ENCODE measurements at regions not wholly inside any gene's neighbourhood (a gene's known extent, or its start where the extent isn't known, plus 50 kb on each side); places are given as distances from the start of the nearest gene placed in this dataset.

DNA sequence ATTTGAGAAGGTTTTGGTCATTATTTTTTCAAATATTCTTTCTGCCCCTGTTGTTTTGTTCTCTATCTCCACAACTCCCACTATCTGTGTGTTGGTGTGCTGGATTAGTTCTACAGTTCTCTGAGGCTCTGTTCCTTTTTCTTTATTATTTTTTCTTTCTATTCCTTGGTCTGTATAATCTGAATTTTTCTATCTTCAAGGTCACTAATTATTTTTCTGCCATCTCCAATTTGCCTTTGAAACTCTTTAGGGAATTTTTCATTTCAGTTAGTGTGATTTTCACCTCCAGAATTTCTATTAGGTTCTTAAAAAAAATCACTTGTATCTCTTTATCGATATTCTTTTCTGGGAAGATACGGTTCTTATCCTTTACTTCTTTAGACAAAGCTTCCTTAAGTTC, 82.1 kb upstream of the GGTLC1 start:
- no peak overlapping the region for H3K4me3 ChIP-seq (ENCODE audit: low read length)
- DNase-seq (ENCODE audit: low read depth) = no peak
- TF ChIP-seq, protein P1, sequence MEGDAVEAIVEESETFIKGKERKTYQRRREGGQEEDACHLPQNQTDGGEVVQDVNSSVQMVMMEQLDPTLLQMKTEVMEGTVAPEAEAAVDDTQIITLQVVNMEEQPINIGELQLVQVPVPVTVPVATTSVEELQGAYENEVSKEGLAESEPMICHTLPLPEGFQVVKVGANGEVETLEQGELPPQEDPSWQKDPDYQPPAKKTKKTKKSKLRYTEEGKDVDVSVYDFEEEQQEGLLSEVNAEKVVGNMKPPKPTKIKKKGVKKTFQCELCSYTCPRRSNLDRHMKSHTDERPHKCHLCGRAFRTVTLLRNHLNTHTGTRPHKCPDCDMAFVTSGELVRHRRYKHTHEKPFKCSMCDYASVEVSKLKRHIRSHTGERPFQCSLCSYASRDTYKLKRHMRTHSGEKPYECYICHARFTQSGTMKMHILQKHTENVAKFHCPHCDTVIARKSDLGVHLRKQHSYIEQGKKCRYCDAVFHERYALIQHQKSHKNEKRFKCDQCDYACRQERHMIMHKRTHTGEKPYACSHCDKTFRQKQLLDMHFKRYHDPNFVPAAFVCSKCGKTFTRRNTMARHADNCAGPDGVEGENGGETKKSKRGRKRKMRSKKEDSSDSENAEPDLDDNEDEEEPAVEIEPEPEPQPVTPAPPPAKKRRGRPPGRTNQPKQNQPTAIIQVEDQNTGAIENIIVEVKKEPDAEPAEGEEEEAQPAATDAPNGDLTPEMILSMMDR (conservative IDR thresholded peaks at IDR 0.05; ENCODE audit: low read depth, low read length) = no peak

DNA sequence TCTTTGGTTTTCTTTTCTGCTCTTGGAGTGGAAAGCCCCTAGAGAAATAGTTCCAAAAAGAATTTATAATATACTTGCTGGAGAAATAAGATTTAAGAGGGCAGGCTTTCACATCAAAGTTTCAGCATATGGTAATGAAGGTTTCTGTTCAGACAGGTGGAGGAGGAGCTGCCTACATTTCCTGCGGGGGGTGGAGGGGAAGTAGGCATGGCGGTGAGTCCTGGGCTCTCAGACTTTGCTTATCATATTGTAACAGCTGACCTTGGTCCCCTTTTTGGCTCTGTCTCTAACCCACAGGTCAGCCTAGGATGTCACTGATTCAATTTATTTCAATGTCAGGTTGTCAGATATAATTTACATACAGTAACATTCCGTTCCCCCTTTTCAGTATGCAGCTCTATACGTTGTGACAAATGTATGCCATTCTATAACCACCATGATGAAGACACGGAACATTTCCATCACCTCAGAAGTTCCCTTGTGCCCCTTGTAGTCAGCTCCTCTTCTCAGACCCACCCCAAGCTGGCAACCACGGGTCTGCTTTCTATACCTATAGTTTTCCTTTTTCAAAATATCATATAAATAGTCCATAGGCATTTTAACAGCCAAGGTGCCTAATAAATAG, 77.6 kb upstream of the GGTLC1 start:
- TF ChIP-seq, protein P1 (conservative IDR thresholded peaks at IDR 0.05; ENCODE audit: low read depth, low read length) = no peak
- no peak for DNase-seq (ENCODE audit: low read depth)
- no peak overlapping the region for H3K4me3 ChIP-seq (ENCODE audit: low read length)

DNA sequence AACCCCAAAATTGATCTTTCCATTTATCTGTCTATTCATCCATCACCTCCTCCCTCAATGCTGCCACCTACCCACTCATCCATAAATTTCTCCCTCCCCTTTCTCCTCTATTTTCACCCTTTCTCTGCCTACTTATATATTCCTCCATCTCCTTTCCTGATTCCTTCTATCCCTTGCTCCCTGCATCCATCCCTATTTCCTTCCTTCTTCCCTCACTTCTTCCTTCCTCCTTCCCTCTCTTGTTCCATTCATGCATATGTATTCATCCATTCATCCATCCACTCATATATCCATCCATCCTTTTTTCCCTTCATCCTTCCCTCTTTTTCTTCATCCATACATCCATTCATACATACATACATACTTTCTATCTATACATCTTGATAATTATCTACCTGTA, 76.3 kb upstream of the GGTLC1 start:
- DNase-seq (ENCODE audit: low read depth) = no peak
- TF ChIP-seq, protein P1 (conservative IDR thresholded peaks at IDR 0.05; ENCODE audit: low read depth, low read length) = no peak
- H3K4me3 ChIP-seq (ENCODE audit: low read length) = no peak overlapping the region

DNA sequence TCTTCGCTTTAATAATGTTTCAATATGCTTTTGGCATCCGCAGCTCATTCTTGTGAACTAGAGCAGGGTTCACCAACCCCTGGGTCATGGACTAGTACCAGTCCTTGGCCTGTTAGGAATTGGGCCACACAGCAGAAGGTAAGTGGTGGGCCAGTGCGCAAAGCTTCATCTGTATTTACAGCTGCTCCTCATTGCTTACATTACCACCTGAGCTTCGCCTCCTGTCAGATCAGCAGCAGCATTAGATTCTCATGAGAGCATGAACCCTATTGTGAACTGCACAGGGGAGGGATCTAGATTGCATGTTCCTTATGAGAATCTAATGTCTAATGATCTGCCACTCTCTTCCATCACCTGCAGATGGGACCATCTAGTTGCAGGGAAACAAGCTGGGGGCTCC, 75.5 kb upstream of the GGTLC1 start:
- TF ChIP-seq, protein P1 (conservative IDR thresholded peaks at IDR 0.05; ENCODE audit: low read depth, low read length) = no peak
- DNase-seq (ENCODE audit: low read depth) = no peak
- no peak overlapping the region for H3K4me3 ChIP-seq (ENCODE audit: low read length)

DNA sequence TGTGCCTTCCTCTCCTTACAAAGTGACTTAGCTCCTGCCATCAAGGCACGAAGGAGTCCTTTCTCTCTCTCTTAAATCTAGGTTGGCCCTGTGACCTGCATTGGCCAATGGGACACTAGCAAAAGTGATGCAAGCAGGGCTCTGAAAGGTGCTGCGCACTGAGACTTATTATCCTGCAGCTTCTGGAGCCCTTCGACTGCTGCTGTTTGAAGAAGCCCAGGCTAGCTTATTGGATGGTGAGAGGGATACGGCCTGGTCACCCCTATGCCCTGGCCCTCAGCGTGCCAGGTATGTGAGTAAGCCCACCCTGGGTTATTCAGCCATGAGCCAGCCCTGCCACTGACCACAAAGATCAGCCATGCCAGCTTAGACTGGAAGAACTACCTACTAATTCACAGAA, 74.5 kb upstream of the GGTLC1 start:
- TF ChIP-seq, protein P1 (conservative IDR thresholded peaks at IDR 0.05; ENCODE audit: low read depth, low read length) = no peak
- no peak overlapping the region for H3K4me3 ChIP-seq (ENCODE audit: low read length)
- no peak for DNase-seq (ENCODE audit: low read depth)

DNA sequence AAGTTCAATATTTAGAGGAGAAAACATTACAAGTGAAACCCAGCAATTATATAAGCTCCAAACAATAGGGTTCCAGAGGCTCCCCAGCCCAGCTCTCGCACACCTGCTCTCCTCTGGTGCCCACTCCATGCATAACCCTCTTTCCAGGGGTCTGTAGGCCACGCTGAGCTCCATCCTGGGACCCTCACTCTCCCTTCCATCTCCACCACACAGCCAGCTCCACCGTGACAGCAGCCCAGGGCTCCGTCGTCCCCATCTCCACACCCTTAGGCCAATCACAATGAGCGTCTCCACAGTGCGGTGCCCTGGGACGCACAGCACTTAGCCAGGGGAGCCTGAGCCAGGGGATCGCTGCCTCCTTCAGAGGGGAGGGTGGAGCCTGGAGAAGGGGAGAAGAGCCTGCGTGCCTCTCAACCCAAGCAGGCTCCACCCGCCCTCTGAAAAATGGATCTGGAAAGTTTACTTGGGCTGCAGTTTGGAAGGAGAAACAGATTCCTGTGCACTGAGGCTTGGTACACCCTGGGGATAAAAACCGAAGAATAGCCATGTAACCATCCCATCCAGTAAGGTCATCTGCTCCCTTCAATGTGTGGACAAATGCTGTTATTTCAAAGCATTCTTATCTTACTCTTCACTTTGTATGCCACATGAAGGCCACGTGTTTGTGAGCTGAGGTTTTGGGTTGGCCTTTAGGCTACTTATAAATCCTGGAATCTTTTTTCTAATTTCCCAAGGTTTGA, 72.4 kb upstream of the GGTLC1 start:
- TF ChIP-seq, protein P1 (conservative IDR thresholded peaks at IDR 0.05; ENCODE audit: low read depth, low read length) = no peak
- no peak overlapping the region for H3K4me3 ChIP-seq (ENCODE audit: low read length)
- no peak for DNase-seq (ENCODE audit: low read depth)

DNA sequence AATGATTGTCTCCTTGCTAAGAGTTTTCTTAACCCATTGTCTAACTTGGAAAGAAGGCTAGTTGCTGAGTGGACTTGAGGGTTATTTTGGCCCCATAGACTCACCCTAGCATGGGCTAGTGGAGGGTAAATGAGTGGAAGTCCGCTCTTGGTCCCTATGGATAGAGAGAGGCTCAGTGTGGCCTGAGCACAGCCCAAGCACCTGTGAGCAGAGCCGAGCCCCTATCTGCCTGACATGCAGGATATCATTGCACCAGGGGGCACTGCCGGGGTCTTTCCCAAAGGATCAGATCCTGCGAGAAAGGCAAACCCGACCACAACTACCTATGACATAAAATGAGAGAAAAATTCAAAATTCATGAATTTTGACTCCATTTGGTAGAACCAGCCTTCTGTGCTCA, 70.6 kb upstream of the GGTLC1 start:
- TF ChIP-seq, protein P1 (conservative IDR thresholded peaks at IDR 0.05; ENCODE audit: low read depth, low read length) = no peak
- no peak overlapping the region for H3K4me3 ChIP-seq (ENCODE audit: low read length)
- no peak for DNase-seq (ENCODE audit: low read depth)

Data from retinal pigment epithelial cell (primary cell).